Skeletal muscle tissue (tissue), 3 donors: ENCODE measurements at regions not wholly inside any gene's neighbourhood (a gene's known extent, or its start where the extent isn't known, plus 50 kb on each side); places are given as distances from the start of the nearest gene placed in this dataset.

Source experiments
- H3K27ac ChIP-seq: one replicate; pipeline ENCODE4 v1.7.0; 2013; ENCODE audit warnings: mild to moderate bottlenecking, low read depth, low read length, inconsistent platforms
- H3K27me3 ChIP-seq, 3 donors: one replicate each; pipeline ENCODE4 v1.7.0; 2013; ENCODE audit warnings: low read length in 3 of 3; ENCODE audit not compliant: control insufficient read depth in 3 of 3, insufficient read depth in 3 of 3
- H3K36me3 ChIP-seq, 3 donors: one replicate each; pipeline ENCODE4 v1.7.0; 2013; ENCODE audit warnings: low read length in 3 of 3; ENCODE audit not compliant: control insufficient read depth in 3 of 3, insufficient read depth in 3 of 3
- H3K4me1 ChIP-seq, 3 donors: one replicate each; pipeline ENCODE4 v1.7.0; 2013; ENCODE audit warnings: low read length in 3 of 3, mild to moderate bottlenecking in 3 of 3; ENCODE audit not compliant: control insufficient read depth in 3 of 3, insufficient read depth in 3 of 3
- H3K4me3 ChIP-seq, 3 donors: one replicate each; pipeline ENCODE4 v1.7.0; 2013; ENCODE audit warnings: low read length in 3 of 3
- H3K9ac ChIP-seq, 3 donors: one replicate each; pipeline ENCODE4 v1.7.0; 2013; ENCODE audit warnings: low read length in 3 of 3, mild to moderate bottlenecking in 3 of 3, moderate library complexity in 2 of 3, low read depth in 1 of 3
- H3K9me3 ChIP-seq, 3 donors: one replicate each; pipeline ENCODE4 v1.7.0; 2013; ENCODE audit warnings: low read length in 3 of 3; ENCODE audit not compliant: control insufficient read depth in 3 of 3
- donor health status: Osteomylitis.

DNA sequence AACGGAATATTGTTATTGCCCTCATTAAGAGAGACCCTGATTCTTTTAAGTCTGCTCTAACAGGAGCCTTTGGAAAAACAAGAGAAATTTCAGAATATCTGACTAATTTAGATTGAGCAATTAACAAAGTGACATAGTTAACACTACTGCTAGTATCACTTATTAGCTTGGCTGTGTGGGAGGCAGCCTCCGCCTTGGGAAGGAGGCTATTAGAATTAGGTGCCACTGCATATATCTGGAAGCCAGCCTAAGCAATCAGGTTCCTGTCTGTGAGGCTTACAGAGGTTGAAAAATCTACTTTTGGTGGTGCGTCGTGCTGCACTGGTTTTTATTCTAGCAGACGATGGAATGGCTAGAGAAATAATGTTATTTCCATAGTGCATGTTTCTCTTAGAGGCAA, 227.2 kb downstream of the OLFM4 start:
- H3K4me1 ChIP-seq, result no peaks in the 10 kb centered on the region
- H3K27me3 ChIP-seq, result peaks cover 0 to 12% (median 0%) of the 10 kb centered on the region in 3 donors
- no peaks in the 10 kb centered on the region for H3K36me3 ChIP-seq
- no peak overlapping the region for H3K9ac ChIP-seq
- no peak overlapping the region for H3K4me3 ChIP-seq
- no peak overlapping the region for H3K27ac ChIP-seq
- no peaks in the 10 kb centered on the region for H3K9me3 ChIP-seq

DNA sequence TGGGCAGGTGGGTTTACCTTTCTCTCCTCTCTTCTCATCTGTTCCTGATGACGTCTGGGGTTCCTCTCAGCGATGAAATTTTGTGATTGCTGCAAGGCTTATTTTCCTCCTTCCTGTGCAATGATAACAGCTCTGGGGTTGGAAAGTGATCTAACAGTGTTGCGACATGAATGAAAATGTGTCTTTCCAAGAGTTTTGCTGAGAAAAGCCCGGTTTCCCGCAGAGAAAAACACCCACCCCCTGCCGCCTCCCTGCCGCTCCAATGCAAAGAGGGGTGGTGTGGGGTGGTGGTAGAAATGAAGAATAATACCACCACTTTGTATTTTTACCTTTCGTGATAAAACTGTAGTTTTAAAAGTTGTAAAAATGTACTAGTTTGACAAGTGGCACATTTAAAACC, 232.0 kb downstream of the OLFM4 start:
- Histone ChIP-seq H3K4me1 (no peaks in the 10 kb centered on the region), H3K27ac (no peak overlapping the region), H3K9me3 (no peaks in the 10 kb centered on the region), H3K4me3 (no peak overlapping the region), H3K27me3 (peaks cover 0 to 9% (median 0%) of the 10 kb centered on the region in 3 donors), H3K36me3 (no peaks in the 10 kb centered on the region), H3K9ac (no peak overlapping the region)

GRCh38 chr13:53264751-53265385, 236.3 kb downstream of the OLFM4 start:
- Histone ChIP-seq H3K27me3 (peaks cover 0 to 5% (median 0%) of the 10 kb centered on the region in 3 donors), H3K4me3 (no peak overlapping the region), H3K27ac (no peak overlapping the region), H3K9ac (no peak overlapping the region), H3K9me3 (no peaks in the 10 kb centered on the region), H3K36me3 (no peaks in the 10 kb centered on the region), H3K4me1 (no peaks in the 10 kb centered on the region)

- Histone ChIP-seq H3K27me3 (no peaks in the 10 kb centered on the region), H3K4me3 (no peak overlapping the region), H3K36me3 (no peaks in the 10 kb centered on the region), H3K27ac (no peak overlapping the region), H3K9ac (no peak overlapping the region), H3K4me1 (no peaks in the 10 kb centered on the region), H3K9me3 (no peaks in the 10 kb centered on the region)
Measured at GRCh38 chr13:53266757-53267156, 238.1 kb downstream of the OLFM4 start.

DNA sequence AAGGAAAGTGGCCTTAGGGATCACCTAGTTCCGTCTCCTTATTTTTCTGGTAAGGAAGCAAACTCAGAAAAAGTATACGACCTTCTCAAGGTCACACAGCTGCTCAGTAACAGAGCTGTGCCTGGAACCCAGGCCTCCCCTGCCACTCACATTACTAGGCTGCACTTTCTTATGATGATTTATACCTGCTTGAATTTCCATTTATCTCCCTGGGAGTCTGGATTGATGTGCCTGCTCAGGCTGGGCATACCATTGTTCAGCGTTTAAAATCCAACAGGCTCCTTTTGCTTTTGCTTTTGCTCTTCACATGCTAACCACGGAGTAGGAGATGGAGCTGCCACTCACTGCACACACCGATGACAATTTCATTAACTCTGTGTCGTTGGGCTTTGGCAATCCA, 241.0 kb downstream of the OLFM4 start:
- no peak overlapping the region for H3K4me3 ChIP-seq
- H3K9ac ChIP-seq, result no peak overlapping the region
- H3K4me1 ChIP-seq, result no peaks in the 10 kb centered on the region
- H3K9me3 ChIP-seq, result no peaks in the 10 kb centered on the region
- no peaks in the 10 kb centered on the region for H3K27me3 ChIP-seq
- H3K36me3 ChIP-seq, result no peaks in the 10 kb centered on the region
- no peak overlapping the region for H3K27ac ChIP-seq

DNA sequence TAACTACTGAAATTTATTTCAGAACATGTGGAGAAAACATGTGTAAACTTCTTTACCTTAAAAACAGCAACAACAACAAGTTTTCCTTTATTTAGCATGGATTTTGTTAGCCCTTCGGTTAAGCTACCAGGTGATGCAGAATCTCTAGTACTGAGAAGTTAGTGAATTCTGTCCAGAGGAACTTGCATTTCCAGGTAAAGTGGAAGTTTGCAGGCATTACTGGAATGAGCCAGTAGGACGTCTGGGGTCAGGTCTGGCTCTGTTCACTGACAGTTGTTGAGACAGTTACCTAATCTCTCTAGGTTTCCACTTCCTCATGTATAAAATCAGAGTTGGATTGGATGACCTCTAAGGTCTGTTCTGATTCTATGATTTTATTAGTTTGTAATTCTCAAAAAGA, 244.3 kb downstream of the OLFM4 start:
- H3K27me3 ChIP-seq, result no peaks in the 10 kb centered on the region
- no peaks in the 10 kb centered on the region for H3K36me3 ChIP-seq
- no peaks in the 10 kb centered on the region for H3K4me1 ChIP-seq

GRCh38 chr13:53276265-53276664, 247.7 kb downstream of the OLFM4 start:
- Histone ChIP-seq H3K4me1 (no peaks in the 10 kb centered on the region), H3K27ac (no peak overlapping the region), H3K9me3 (no peaks in the 10 kb centered on the region), H3K9ac (no peak overlapping the region), H3K36me3 (no peaks in the 10 kb centered on the region), H3K4me3 (no peak overlapping the region), H3K27me3 (no peaks in the 10 kb centered on the region)

More for the DNA sequence above, 244.3 kb downstream of the OLFM4 start:
- Histone ChIP-seq H3K9ac (no peak overlapping the region), H3K27ac (no peak overlapping the region), H3K4me3 (no peak overlapping the region), H3K9me3 (no peaks in the 10 kb centered on the region)

DNA sequence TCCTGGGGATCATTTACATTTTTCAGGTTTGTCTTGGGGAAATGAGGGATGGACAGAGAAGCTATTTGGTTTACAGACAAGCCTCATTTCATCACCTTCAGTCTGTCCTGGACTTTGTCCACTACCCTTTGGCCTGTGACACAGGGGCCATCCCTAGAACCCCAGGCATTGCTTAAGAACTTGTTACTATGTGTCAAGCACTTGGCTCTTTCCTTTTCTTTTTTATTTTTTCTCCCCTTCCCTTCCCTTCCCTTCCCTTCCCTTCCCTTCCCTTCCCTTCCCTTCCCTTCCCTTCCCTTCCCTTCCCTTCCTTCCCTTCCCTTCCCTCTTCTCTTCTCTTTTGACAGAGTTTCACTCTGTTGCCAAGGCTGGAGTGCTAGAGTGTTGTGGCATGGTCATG, 253.1 kb downstream of the OLFM4 start:
- Histone ChIP-seq H3K27ac (no peak overlapping the region), H3K9me3 (no peaks in the 10 kb centered on the region), H3K4me3 (no peak overlapping the region), H3K27me3 (no peaks in the 10 kb centered on the region), H3K36me3 (no peaks in the 10 kb centered on the region), H3K9ac (no peak overlapping the region), H3K4me1 (no peaks in the 10 kb centered on the region)

DNA sequence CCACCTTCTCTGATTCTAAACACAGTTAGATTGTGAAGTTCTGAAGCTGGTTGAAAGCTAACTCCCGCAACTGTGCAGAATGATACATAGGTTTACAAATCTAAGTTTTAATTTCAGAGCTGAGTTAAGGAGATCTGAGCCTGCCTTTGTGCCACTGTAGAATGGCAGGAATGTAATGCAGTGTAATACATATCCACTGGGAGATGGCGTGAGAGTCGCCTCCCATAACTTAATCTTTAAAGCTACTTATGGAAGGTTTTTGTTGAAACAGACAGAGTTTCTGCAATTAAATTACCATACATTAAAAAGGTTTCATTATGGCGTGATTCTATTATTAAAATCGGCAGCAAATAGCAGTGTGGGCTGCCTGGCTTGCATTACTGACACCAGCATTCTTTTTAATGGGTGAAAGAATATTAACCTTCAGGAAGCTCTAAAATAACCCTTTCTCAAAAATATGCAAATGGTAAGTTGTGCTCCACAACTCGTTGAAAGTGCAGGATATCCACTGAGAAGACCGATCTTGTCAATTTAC, 257.4 kb downstream of the OLFM4 start:
- H3K4me1 ChIP-seq, result no peaks in the 10 kb centered on the region
- H3K9ac ChIP-seq, result no peak overlapping the region
- no peaks in the 10 kb centered on the region for H3K9me3 ChIP-seq
- no peak overlapping the region for H3K4me3 ChIP-seq
- no peaks in the 10 kb centered on the region for H3K36me3 ChIP-seq
- H3K27ac ChIP-seq, result no peak overlapping the region
- no peaks in the 10 kb centered on the region for H3K27me3 ChIP-seq

- Histone ChIP-seq H3K36me3 (no peaks in the 10 kb centered on the region), H3K27me3 (no peaks in the 10 kb centered on the region), H3K9ac (no peak overlapping the region), H3K4me3 (no peak overlapping the region), H3K4me1 (no peaks in the 10 kb centered on the region), H3K9me3 (no peaks in the 10 kb centered on the region), H3K27ac (no peak overlapping the region)
Measured at GRCh38 chr13:53298396-53298795, 269.8 kb downstream of the OLFM4 start.
